KBM-7 (cell line): ENCODE measurements at regions not wholly inside any gene's neighbourhood (a gene's known extent, or its start where the extent isn't known, plus 50 kb on each side); places are given as distances from the start of the nearest gene placed in this dataset.
"Not testable (repeated sequence)": the region's sequence is repeated elsewhere in the genome, so short reads cannot be mapped to it uniquely, and the experiment has no call there.

Experiments used
- DNase-seq: peaks from one replicate; pipeline ENCODE4 v3.0.0-alpha.2; 2015
- in situ Hi-C: fragments of 300-500 bp; cut with MboI; formaldehyde crosslinking; loops from 2 replicates; pipeline ENCODE4 v1.14.3; 2020; ENCODE audit warnings: low sequenced_read_pairs, low pct_unique_long_range_greater_than_20kb, mixed read lengths

DNA sequence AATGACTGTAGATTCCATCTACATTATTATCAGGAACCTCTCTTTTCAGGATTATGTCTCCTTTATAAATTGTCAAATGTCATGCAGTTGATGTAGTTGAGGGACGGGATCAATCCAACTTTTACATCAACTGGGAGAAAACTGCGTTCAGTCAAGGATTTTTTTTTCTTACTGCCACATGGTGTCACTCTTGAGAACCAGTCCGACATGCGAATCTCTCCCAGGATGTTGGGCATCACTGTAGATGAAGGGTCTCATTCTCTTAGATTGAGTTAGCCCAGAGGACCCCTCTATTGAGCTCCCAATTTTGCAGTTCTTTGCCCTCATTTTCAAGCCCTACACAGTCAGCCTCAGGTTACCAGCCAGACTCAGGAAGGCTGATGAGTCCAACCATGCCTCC lies 120.3 kb upstream of the PTPRZ1 start:
- in situ Hi-C loops: no loop called here
- peak; percentile 4 for DNase-seq

GRCh38 chr7:121748546-121748945 lies 124.4 kb upstream of the PTPRZ1 start:
- in situ Hi-C loops: no loop called here
- DNase-seq: no peak

GRCh38 chr7:121745856-121746255 lies 127.1 kb upstream of the PTPRZ1 start:
- no peak for DNase-seq
- in situ Hi-C loops: no loop called here

GRCh38 chr7:121744877-121745276 lies 128.1 kb upstream of the PTPRZ1 start:
- no peak for DNase-seq

GRCh38 chr7:121744319-121744718 lies 128.6 kb upstream of the PTPRZ1 start:
- in situ Hi-C loops: no loop called here
- DNase-seq: no peak

More at GRCh38 chr7:121744877-121745276, 128.1 kb upstream of the PTPRZ1 start:
- in situ Hi-C loops: no loop called here

DNA sequence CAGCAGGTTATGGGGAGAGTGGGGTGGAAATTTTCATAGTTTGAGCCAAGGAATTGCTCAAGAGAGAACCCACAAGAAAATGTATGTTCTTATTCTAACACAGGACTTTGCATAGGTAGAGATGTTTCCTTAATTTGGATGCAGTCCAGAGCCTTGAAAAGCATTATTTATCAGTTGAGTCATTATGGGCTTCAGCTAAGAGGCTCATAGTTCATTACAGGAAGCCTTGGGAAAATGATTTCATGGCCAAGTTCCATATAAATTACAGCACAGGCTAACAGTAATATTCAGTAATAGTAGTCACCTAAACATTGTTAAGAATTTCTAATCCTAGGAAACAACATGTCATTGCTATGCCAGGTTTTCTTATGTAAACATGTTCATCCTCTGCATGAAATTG lies 131.1 kb upstream of the PTPRZ1 start:
- in situ Hi-C loops: no loop called here
- DNase-seq: no peak

DNA sequence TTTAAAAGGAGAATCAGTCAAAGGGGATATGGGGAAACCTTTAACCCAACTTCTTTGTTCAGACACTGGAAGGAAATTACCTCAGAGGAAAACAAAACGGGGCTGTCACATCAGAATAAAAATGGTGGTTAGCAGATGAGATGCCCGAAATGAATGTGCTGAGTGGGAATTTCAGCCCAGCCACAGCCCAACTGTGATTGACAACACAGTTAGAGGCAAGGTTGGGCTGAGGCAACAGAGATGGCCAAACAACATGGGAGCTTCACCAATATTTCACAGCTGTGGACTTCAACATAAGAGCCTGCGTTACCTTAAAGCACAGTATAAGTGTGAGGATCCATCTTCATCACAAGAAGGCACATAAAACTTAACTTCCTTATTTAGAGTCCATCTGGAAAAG lies 133.5 kb upstream of the PTPRZ1 start:
- DNase-seq: no peak
- in situ Hi-C loops: no loop called here

DNA sequence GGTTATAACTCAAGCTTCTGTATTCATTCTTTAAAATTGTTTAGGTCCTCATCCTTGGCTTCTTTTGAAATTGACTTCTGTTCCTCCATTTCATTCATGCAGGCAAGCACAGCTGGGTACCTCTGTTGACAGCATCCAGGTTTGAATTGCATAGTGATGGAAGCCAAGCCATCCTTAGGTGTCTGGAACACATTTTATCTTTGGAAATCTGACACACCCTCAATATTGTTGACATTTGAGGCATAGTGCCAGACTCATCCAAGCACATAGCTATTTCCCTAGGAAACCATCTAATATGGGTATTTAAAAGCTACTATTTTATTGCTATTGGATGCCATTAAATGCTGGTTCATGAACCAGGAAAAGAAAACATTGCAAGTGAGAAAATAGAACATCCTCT lies 142.1 kb upstream of the PTPRZ1 start:
- in situ Hi-C loops: no loop called here
- no peak for DNase-seq

GRCh38 chr7:121714559-121715303 lies 158.2 kb upstream of the PTPRZ1 start:
- DNase-seq: no peak
- in situ Hi-C loops: no loop called here

- in situ Hi-C loops, DNase-seq: not testable (repeated sequence)
These were observed 160.0 kb upstream of the PTPRZ1 start for GRCh38 chr7:121712961-121713360.

- in situ Hi-C loops: no loop called here
- DNase-seq: no peak
These were observed 175.1 kb upstream of the PTPRZ1 start for GRCh38 chr7:121697731-121698316.

GRCh38 chr7:121696954-121697353 lies 176.0 kb upstream of the PTPRZ1 start:
- DNase-seq: no peak
- in situ Hi-C loops: no loop called here

DNA sequence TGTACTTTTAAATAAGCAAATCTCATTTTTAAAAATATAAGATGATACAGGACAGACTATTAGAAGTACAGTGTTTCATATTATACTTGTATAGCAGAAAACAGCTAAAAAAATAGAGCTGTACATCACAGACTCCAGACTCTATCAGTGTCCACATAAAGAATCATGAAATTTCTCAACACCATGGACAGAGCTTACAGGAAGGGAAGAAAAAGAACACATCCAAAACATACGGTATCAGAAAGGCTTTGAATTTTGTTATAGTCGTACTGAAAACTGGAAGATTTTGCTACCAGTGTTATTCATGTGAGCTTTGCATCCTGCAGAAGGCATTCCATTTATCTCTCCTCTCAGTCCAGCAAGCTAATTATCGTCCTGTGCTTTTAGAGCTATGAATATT lies 183.2 kb upstream of the PTPRZ1 start:
- in situ Hi-C loops: no loop called here
- no peak for DNase-seq

DNA sequence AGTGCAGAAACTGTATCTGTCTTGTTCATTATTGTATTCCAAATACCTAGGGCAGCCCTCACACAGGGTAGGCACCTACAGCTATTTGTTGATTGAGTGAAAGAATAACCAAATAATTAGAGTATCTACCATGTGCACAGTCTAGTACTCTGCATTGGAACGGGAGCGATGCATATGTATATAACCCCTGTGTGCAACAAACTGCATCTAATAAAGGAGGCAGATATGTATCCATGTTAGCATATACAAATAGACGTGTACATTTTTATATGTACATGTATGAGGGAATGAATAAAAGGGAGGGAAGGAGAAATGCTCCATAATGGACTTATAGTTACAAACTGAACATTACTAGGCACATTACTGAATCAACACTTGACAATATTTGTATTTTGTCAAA lies 191.3 kb upstream of the PTPRZ1 start:
- DNase-seq: no peak
- in situ Hi-C loops: no loop called here

DNA sequence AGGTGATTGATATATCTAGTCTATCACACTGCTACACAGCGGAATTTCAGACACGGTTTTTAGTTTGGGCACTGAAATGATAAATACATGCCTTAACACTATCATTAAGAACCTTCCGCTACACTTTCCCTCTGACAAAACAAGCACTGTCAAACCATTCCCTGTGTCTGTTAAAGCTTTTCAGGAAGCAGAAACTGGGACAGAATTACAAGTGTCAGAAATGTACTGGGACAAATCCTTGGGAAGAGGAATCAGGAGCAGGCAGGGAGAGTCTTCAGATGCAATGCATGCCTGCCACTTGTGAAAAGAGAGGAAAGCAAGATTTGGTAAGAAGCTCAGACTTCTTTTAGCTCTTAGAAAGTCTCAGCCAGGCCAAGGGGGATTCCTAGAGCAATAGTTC lies 196.8 kb upstream of the PTPRZ1 start:
- DNase-seq: no peak
- in situ Hi-C loops: no loop called here

DNA sequence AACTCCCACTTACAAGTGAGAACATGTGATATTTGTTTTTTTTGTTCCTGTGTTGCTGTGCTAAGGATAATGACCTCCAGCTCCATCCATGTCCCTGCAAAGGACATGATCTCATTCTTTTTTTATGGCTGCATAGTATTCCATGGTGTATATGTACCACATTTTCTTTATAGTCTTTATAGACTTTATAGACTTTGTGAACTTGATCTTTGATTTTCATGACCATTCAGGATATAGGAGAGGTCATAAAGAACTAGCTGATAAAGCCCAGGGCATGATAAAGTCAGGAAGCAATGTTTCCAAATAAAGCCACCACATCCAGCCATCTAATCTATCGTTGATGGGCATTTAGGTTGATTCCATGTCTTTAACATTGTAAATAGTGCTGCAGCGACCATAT lies 198.5 kb upstream of the PTPRZ1 start:
- DNase-seq, in situ Hi-C loops: not testable (repeated sequence)

- in situ Hi-C loops: no loop called here
These were observed 203.8 kb upstream of the PTPRZ1 start for GRCh38 chr7:121669144-121669543.

DNA sequence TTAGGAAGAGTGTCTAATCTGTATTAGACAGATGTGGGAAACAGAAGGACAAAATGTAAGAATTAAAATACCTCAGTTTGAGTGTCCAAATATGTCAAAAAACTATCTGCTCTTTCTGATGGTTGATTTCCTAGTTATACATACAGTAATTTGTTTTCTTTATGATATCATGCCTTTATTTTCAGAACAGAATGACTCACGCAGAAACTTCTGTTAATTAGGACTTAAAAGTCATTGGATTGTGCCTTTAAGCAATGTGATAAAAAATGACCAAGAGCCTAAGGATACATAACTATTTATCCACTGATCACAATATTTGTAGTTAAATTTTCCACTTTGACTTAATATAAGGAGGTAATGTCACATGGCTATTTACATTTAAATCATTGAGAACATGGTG lies 206.7 kb upstream of the PTPRZ1 start:
- no peak for DNase-seq
- in situ Hi-C loops: no loop called here

More at GRCh38 chr7:121669144-121669543, 203.8 kb upstream of the PTPRZ1 start:
- DNase-seq: no peak

DNA sequence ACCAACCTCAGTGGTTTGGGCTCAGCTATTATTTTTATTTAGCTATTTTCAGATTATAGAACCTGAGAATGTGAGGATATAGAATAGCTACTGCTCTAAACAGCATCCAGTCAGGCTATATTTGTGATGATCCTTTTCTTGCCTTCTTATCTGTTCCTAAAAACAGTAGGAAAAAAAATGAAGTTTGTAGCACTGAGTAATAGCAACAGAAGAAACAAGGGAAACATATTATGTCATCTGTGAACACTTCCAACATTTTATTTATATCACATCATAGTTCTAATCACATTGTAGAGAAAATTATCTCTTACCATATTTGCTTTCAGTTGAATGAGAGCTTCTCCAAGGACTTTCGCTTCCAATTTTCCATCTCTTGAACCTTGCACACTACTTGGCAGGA lies 229.6 kb upstream of the PTPRZ1 start:
- DNase-seq: no peak
- in situ Hi-C loops: no loop called here

GRCh38 chr7:121639705-121640104 lies 233.3 kb upstream of the PTPRZ1 start:
- in situ Hi-C loops: no loop called here
- no peak for DNase-seq

GRCh38 chr7:121638286-121638685 lies 234.7 kb upstream of the PTPRZ1 start:
- in situ Hi-C loops: no loop called here
- no peak for DNase-seq
